GM21723 (cell line): ENCODE measurements at regions not wholly inside any gene's neighbourhood (a gene's known extent, or its start where the extent isn't known, plus 50 kb on each side); places are given as distances from the start of the nearest gene placed in this dataset.
A peak's percentile ranks its signal among the peaks of the same experiment; 100 is the strongest.
"Not testable (repeated sequence)": the region's sequence is repeated elsewhere in the genome, so short reads cannot be mapped to it uniquely, and the experiment has no call there.

ENCODE experiments used
- ATAC-seq: cut with Tn5 transposase; IDR thresholded peaks from one replicate; pipeline ENCODE4 v1.9.1; 2021; ENCODE audit warnings: mild to moderate bottlenecking, moderate library complexity; ENCODE audit not compliant: unreplicated experiment

- no peak for ATAC-seq
Observed at GRCh38 chr2:64250751-64251423, 106.7 kb upstream of the PELI1 start.

DNA sequence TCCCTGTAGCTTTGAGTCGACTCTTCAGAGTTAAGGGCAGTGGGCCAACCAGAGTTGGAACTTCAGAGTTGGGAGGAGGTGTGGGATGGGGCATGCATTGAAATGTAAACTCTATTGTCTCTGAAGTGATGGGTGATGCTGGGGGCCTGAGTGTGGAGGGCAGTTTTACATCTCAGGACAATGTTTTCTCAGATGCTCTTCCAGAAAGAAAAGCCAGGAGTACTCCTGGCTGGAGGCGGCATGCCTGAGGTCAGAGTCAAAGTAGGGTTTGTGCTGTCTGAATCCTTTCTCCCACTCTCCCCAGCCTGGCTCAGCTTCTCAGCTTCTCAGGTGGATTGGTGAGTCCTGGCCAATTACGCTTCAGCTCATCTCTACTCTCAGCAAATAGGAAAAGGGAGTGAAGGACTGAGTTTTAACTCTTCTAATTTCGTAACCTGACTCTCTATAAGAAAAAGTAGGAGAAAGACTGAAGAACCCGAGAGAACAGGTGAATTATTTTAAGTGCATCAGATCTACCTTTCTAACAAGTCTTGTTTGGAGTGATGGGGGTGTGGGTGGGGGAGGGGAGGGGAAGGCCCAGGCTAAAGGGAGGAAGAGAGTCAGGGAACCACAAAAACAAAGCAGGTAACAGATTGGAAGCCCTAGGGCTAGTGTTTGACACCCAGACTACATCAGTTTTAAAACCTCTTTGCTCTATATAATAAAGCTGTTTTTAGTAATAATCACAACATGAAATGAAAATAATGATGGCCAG is 107.5 kb upstream of the PELI1 start:
- ATAC-seq: no peak

GRCh38 chr2:64252251-64252978 is 108.2 kb upstream of the PELI1 start:
- ATAC-seq: not testable (repeated sequence)

GRCh38 chr2:64253421-64253820 is 109.2 kb upstream of the PELI1 start:
- ATAC-seq: not testable (repeated sequence)

GRCh38 chr2:64258566-64258965 is 114.3 kb upstream of the PELI1 start:
- ATAC-seq: no peak

- no peak for ATAC-seq
Observed at GRCh38 chr2:64259312-64259711, 115.1 kb upstream of the PELI1 start.

DNA sequence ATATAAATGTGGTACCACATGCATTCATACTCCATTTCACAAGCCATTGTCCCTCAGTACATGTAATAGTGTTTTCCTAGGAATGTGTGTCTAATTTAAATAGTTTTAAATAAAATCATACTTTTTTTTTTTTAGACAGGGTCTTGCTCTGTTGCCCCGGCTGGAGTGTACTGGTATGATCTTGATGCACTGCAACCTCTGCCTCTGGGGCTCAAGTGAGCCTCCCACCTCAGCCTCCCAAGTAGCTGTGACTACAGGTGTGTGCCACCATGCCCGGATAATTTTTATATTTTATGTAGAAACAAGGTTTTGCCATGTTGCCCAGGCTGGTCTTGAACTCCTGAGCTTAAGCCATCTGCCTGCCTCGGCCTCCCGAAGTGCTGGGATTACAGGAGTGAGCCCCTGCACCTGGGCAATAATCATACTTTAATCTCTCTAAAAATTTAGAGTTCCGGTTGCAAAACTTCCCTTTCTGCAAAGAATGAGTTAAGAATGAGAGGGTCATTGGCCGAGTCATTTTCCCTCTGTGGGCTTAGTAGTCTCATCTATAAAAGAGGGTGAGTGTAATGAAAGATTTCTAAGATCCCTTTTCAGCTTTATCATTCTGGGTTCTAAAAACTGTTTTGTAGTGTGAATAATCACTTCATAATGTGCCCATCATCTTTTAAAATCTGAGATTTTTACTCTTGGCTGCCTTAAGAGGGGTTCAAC is 116.0 kb upstream of the PELI1 start:
- ATAC-seq: no peak

GRCh38 chr2:64260817-64261216 is 116.6 kb upstream of the PELI1 start:
- ATAC-seq: peak; percentile 96

GRCh38 chr2:64262071-64262470 is 117.9 kb upstream of the PELI1 start:
- ATAC-seq: no peak

- ATAC-seq: no peak
Observed at GRCh38 chr2:64262816-64263215, 118.6 kb upstream of the PELI1 start.

- ATAC-seq: no peak
Observed at GRCh38 chr2:64263315-64263714, 119.1 kb upstream of the PELI1 start.

GRCh38 chr2:64267699-64268098 is 123.5 kb upstream of the PELI1 start:
- ATAC-seq: no peak

GRCh38 chr2:64268330-64269048 is 124.3 kb upstream of the PELI1 start:
- no peak for ATAC-seq

DNA sequence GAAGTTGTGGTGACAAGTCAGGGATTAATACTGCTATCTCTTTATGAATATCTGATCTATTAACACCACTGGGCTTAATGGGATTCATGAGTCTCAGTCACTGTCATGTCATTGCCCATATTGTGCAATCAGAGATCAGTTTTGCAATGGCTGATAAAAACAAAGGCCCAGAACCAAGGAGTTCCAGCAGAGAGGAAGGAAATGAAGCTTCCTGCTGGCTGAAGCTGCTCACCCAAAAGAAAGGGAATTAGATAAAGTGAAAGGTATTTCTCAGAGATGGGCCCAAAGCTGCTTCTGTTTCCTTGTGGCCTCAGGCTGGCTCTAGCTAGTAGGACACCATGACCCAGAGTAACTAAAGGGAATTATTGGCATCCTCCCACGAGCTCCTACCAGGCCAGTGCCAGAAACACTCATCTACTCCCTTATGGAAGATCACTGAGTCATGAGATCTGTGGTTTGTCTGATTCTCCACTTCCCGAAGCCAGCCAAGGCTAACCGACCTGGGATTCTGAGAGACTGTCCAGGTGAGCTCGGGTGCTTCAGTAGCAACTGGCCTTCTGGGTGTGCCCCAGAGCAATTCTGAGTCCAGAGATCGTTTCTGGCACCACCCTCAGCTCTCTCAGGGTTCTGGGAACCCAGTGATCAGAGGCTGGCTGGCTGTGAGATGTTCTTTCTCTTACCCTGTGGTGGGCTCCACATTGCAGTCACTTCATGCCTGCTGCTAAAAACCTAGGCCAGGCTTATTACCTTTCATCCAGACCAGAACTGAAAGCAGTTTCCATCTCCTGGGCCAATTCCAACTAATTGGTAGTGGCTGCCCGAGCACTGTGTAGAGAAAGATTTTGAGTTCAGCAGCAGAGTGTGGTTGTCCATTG is 129.5 kb upstream of the PELI1 start:
- ATAC-seq: no peak

GRCh38 chr2:64274399-64275173 is 130.4 kb upstream of the PELI1 start:
- no peak for ATAC-seq

DNA sequence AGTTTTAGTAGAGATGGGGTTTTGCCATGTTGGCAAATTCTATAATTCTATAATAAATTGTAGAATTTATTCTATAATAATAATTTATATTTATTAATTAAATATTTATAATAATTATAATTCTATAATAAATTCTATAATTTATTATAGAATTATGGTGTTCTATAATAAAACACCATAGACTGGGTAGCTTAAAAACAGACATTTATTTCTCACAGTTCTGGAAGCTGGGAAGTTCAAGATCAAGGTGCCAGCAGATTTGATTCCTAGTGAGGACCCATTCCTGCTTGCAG is 130.9 kb upstream of the PELI1 start:
- no peak for ATAC-seq

GRCh38 chr2:64276417-64277095 is 132.3 kb upstream of the PELI1 start:
- ATAC-seq: no peak

DNA sequence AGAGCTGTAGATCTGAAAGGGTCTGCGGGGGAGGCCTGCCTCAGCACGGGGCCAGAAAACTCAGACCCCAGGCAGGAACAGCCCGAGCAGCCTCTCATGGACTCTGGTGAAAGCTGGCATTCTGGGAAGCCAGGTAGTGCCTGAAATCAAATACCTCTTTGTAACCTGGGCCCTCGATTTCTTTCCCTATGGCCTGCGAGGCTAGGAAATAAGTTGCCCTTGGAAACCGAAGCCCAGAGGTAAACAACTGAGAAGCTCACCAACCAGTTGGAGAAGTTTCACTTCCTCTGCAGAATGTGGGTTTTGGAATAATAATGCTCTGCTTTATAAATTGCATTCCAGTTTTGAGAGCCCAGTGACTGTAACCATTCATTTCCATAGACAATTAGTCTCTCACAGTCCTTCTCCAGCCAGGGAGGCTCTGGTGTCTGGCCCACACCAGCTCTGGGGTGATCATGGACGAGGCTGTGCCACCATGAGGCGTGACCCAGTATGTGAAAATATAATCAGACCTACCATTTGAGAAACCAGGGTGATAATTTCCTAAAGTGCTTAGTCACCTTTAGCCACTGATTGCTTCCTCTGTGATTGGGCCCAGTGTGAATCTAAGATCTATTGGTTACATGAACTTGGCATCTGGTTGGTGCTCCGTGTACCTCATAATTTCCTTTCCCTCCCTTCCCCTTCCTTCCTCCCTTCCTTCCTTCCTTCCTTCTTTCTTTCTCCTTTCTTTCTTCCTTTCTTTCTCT is 133.1 kb upstream of the PELI1 start:
- ATAC-seq: no peak
